Adrenal gland (tissue), 9 donors: ENCODE measurements at regions not wholly inside any gene's neighbourhood (a gene's known extent, or its start where the extent isn't known, plus 50 kb on each side); places are given as distances from the start of the nearest gene placed in this dataset.
"Not testable (repeated sequence)": the region's sequence is repeated elsewhere in the genome, so short reads cannot be mapped to it uniquely, and the experiment has no call there.

Experiments
- DNase-seq, 7 donors: peaks; one replicate each; pipeline ENCODE4 v3.0.0-alpha.2; 2019 to 2020
- H3K27ac ChIP-seq, 5 donors: fragments of 200-600 bp; sonication (generic) in 4 of 5; 1 replicate in 3 of 5; 2 replicates in 2 of 5; pipeline versions ENCODE4 v1.5.1 to v1.8.0; 2016 to 2020; ENCODE audit warnings: mild to moderate bottlenecking in 1 of 5
- H3K27me3 ChIP-seq: fragments of 200-600 bp; 2 replicates; pipeline ENCODE4 v1.8.0; 2021
- H3K36me3 ChIP-seq, 2 donors: fragments of 200-600 bp; replicated peaks in 1 of 2; 1 replicate in 1 of 2; 2 replicates in 1 of 2; pipeline versions ENCODE4 v1.5.1 to v1.8.0; 2018 to 2022
- H3K4me1 ChIP-seq, 2 donors: fragments of 200-600 bp; replicated peaks in 1 of 2; 1 replicate in 1 of 2; 2 replicates in 1 of 2; pipeline versions ENCODE4 v1.5.1 to v1.8.0; 2018 to 2021
- H3K4me3 ChIP-seq, 4 donors: fragments of 200-600 bp; sonication (generic) in 3 of 4; one replicate each; pipeline ENCODE4 v1.5.1; 2016 to 2018
- H3K9me3 ChIP-seq, 3 donors: fragments of 200-600 bp; sonication (generic) in 1 of 3; replicated peaks in 1 of 3; 1 replicate in 2 of 3; 2 replicates in 1 of 3; pipeline versions ENCODE4 v1.5.1 to v1.8.0; 2016 to 2021
- CTCF ChIP-seq, 6 experiments: fragments of 450-650 bp in 4 of 6; fragments of 200-600 bp in 2 of 6; sonication (generic) in 1 of 6; IDR thresholded peaks; 1 replicate in 5 of 6; 2 replicates in 1 of 6; pipeline versions ENCODE4 v1.5.1 to v1.8.0; 2016 to 2021; ENCODE audit warnings: antibody characterized with exemption in 6 of 6, mild to moderate bottlenecking in 2 of 6, moderate library complexity in 1 of 6
- POLR2A ChIP-seq, 2 donors: fragments of 450-650 bp; IDR thresholded peaks; one replicate each; pipeline ENCODE4 v1.6.1; 2017; ENCODE audit warnings: antibody characterized with exemption in 2 of 2, mild to moderate bottlenecking in 2 of 2, moderate library complexity in 1 of 2
- WGBS, 4 donors: extraction: QIAGEN DNeasy Blood & Tissue Kit in 2 of 4; methylation state at CpG; one replicate each; pipeline versions ENCODE4 v1.1.5 to v1.1.7; 2013 to 2017; 5-methylcytosine and 5-hydroxymethylcytosine counted together
- intact Hi-C, 2 donors: fragments of 100-400 bp; cut with DNase I; formaldehyde crosslinking; loops; one replicate each; pipeline versions ENCODE4 v1.14.1 to v1.15.0; 2022 to 2023
- donor health status: healthy with polysubstance abuse.
- donor health status: Bipolar disorder and iron deficiency.
- donor health status: DM: yes; HTN: yes; CAD: no.
- donor health status: DM: no; HTN: no; CAD: no.
- donor health status: DM: no; HTN: no; CAD: no.

- no peak for DNase-seq
- TF ChIP-seq POLR2A (IDR thresholded peaks at IDR 0.05) (no peak), CTCF (IDR thresholded peaks at IDR 0.05) (no peak)
- intact Hi-C loops, result no loop called here
- no peaks in the 10 kb centered on the region for H3K4me1 ChIP-seq
- no peaks in the 10 kb centered on the region for H3K36me3 ChIP-seq
- H3K9me3 ChIP-seq, result no peaks in the 10 kb centered on the region
- H3K27ac ChIP-seq, result peak overlapping the region in 1 of 5 donors; percentile 51
- H3K27me3 ChIP-seq, result no peaks in the 10 kb centered on the region
- WGBS, 4 donors, result 77 to 87% (median 81%) methylated on average over 4 of the region's 4 CpGs
- no peak overlapping the region for H3K4me3 ChIP-seq
These were observed 305.3 kb downstream of the TRIML1 start for GRCh38 chr4:188444500-188444899.

GRCh38 chr4:188448996-188449395 is 309.8 kb downstream of the TRIML1 start:
- H3K27me3 ChIP-seq, intact Hi-C loops, H3K4me3 ChIP-seq, H3K27ac ChIP-seq, DNase-seq, H3K9me3 ChIP-seq, H3K4me1 ChIP-seq, H3K36me3 ChIP-seq: not testable (repeated sequence)
- 32 to 49% (median 36%) methylated on average over 2 to 4 of the region's 4 CpGs for WGBS, 4 donors

GRCh38 chr4:188450571-188450970 is 311.3 kb downstream of the TRIML1 start:
- no peak for TF ChIP-seq POLR2A (IDR thresholded peaks at IDR 0.05)
- TF ChIP-seq CTCF (IDR thresholded peaks at IDR 0.05), result no peak
- H3K36me3 ChIP-seq, result no peaks in the 10 kb centered on the region
- intact Hi-C loops, result no loop called here
- no peaks in the 10 kb centered on the region for H3K27me3 ChIP-seq
- no peak overlapping the region for H3K4me3 ChIP-seq
- H3K4me1 ChIP-seq, result no peaks in the 10 kb centered on the region
- H3K27ac ChIP-seq, result no peak overlapping the region
- no peak for DNase-seq
- no peaks in the 10 kb centered on the region for H3K9me3 ChIP-seq
- 21 to 50% (median 45%) methylated on average over 3 of the region's 3 CpGs for WGBS, 4 donors

- Histone ChIP-seq H3K4me3 (no peak overlapping the region), H3K36me3 (no peaks in the 10 kb centered on the region), H3K27me3 (no peaks in the 10 kb centered on the region), H3K27ac (no peak overlapping the region), H3K9me3 (no peaks in the 10 kb centered on the region), H3K4me1 (no peaks in the 10 kb centered on the region)
- TF ChIP-seq CTCF (IDR thresholded peaks at IDR 0.05) (no peak), POLR2A (IDR thresholded peaks at IDR 0.05) (no peak)
- intact Hi-C loops, result no loop called here
- no peak for DNase-seq
- 61 to 64% (median 62%) methylated on average over 11 of the region's 11 CpGs for WGBS, 4 donors
These were observed 312.9 kb downstream of the TRIML1 start for GRCh38 chr4:188452097-188452496.

GRCh38 chr4:188454575-188454974 is 315.3 kb downstream of the TRIML1 start:
- no peak for TF ChIP-seq CTCF (IDR thresholded peaks at IDR 0.05)
- TF ChIP-seq POLR2A (IDR thresholded peaks at IDR 0.05), result no peak
- 75 to 87% (median 83%) methylated on average over 5 of the region's 5 CpGs for WGBS, 4 donors
- H3K4me1 ChIP-seq, result no peaks in the 10 kb centered on the region
- no peak overlapping the region for H3K27ac ChIP-seq
- H3K4me3 ChIP-seq, result no peak overlapping the region
- no peaks in the 10 kb centered on the region for H3K27me3 ChIP-seq
- H3K9me3 ChIP-seq, result no peaks in the 10 kb centered on the region
- intact Hi-C loops, result no loop called here
- H3K36me3 ChIP-seq, result no peaks in the 10 kb centered on the region
- no peak for DNase-seq
